Pancreas (tissue), 10 donors: ENCODE measurements at regions not wholly inside any gene's neighbourhood (a gene's known extent, or its start where the extent isn't known, plus 50 kb on each side); places are given as distances from the start of the nearest gene placed in this dataset.

Experiments
- ATAC-seq, 4 donors: fragments of 200-7000 bp; cut with Tn5 transposase; one replicate each; pipeline versions ENCODE4 v1.8.0 to v1.9.1; 2020; ENCODE audit warnings: mild to moderate bottlenecking in 4 of 4, moderate library complexity in 4 of 4
- DNase-seq, 6 donors: peaks; one replicate each; pipeline ENCODE4 v3.0.0-alpha.2; 2020
- FAIRE-seq: peaks from 2 replicates; lab custom pipeline; 2012; peaks lifted over from hg19 to GRCh38; lab: Jason Lieb, UNC
- H3K27ac ChIP-seq, 4 donors: fragments of 200-600 bp; sonication (generic); 1 replicate in 3 of 4; 2 replicates in 1 of 4; pipeline versions ENCODE4 v1.5.0 to v1.8.0; 2020
- H3K27me3 ChIP-seq, 4 donors: fragments of 200-600 bp; one replicate each; pipeline ENCODE4 v1.8.0; 2021
- H3K36me3 ChIP-seq, 3 donors: fragments of 200-600 bp; sonication (generic) in 1 of 3; one replicate each; pipeline versions ENCODE4 v1.5.0 to v1.8.0; 2020 to 2021
- H3K4me1 ChIP-seq, 3 donors: fragments of 200-600 bp; one replicate each; pipeline ENCODE4 v1.8.0; 2021
- H3K4me3 ChIP-seq, 4 donors: fragments of 200-600 bp; sonication (generic) in 2 of 4; one replicate each; pipeline versions ENCODE4 v1.5.0 to v1.8.0; 2020 to 2021
- H3K9me3 ChIP-seq, 4 donors: fragments of 200-600 bp; one replicate each; pipeline ENCODE4 v1.8.0; 2021
- CTCF ChIP-seq, 4 donors: fragments of 200-600 bp; sonication (generic) in 3 of 4; IDR thresholded peaks; one replicate each; pipeline versions ENCODE4 v1.5.0 to v1.8.0; 2021; ENCODE audit warnings: antibody characterized with exemption in 4 of 4
- WGBS, 2 donors: extraction: QIAGEN DNeasy Blood & Tissue Kit; methylation state at CpG; one replicate each; pipeline ENCODE4 v1.1.7; 2013; 5-methylcytosine and 5-hydroxymethylcytosine counted together
- intact Hi-C, 3 donors: fragments of 100-400 bp; cut with DNase I; formaldehyde crosslinking; loops; one replicate each; pipeline versions ENCODE4 v1.11.1 to v1.14.2; 2022
- donor health status: healthy with polysubstance abuse.
- donor health status: DM: no; HTN: no; CAD: no; lungs with moderate emphysema.
- donor health status: DM: no; HTN: no; CAD: no.
- donor health status: control.
- donor health status: control.
- donor health status: Bipolar disorder and iron deficiency.
- donor health status: DM: yes; HTN: yes; CAD: no.
- donor health status: DM: no; HTN: no; CAD: no.
- donor health status: DM: no; HTN: no; CAD: no.
- donor health status: DM: yes; HTN: yes; CAD: no.

GRCh38 chr12:5268424-5269210 lies 163.3 kb upstream of the NTF3 start:
- no peaks in the 10 kb centered on the region for H3K36me3 ChIP-seq
- intact Hi-C loops, result no loop called here
- 78 to 86% methylated on average over 6 of the region's 6 CpGs for WGBS, 2 donors

GRCh38 chr12:5269846-5270245 lies 162.1 kb upstream of the NTF3 start:
- no peaks in the 10 kb centered on the region for H3K27me3 ChIP-seq
- no peak for TF ChIP-seq CTCF (IDR thresholded peaks at IDR 0.05)
- 56 to 63% methylated on average over 3 of the region's 3 CpGs for WGBS, 2 donors
- no peaks in the 10 kb centered on the region for H3K36me3 ChIP-seq
- H3K9me3 ChIP-seq, result no peaks in the 10 kb centered on the region
- no peak overlapping the region for H3K27ac ChIP-seq
- DNase-seq, result no peak
- H3K4me1 ChIP-seq, result no peaks in the 10 kb centered on the region
- H3K4me3 ChIP-seq, result no peak overlapping the region
- FAIRE-seq, result no peak
- intact Hi-C loops, result no loop called here
- ATAC-seq, result no peak

More at GRCh38 chr12:5268424-5269210, 163.3 kb upstream of the NTF3 start:
- no peaks in the 10 kb centered on the region for H3K4me1 ChIP-seq
- H3K9me3 ChIP-seq, result no peaks in the 10 kb centered on the region
- no peak overlapping the region for H3K27ac ChIP-seq
- H3K4me3 ChIP-seq, result no peak overlapping the region
- no peaks in the 10 kb centered on the region for H3K27me3 ChIP-seq
- no peak for TF ChIP-seq CTCF (IDR thresholded peaks at IDR 0.05)
- FAIRE-seq (no peak), ATAC-seq (no peak), DNase-seq (no peak)

DNA sequence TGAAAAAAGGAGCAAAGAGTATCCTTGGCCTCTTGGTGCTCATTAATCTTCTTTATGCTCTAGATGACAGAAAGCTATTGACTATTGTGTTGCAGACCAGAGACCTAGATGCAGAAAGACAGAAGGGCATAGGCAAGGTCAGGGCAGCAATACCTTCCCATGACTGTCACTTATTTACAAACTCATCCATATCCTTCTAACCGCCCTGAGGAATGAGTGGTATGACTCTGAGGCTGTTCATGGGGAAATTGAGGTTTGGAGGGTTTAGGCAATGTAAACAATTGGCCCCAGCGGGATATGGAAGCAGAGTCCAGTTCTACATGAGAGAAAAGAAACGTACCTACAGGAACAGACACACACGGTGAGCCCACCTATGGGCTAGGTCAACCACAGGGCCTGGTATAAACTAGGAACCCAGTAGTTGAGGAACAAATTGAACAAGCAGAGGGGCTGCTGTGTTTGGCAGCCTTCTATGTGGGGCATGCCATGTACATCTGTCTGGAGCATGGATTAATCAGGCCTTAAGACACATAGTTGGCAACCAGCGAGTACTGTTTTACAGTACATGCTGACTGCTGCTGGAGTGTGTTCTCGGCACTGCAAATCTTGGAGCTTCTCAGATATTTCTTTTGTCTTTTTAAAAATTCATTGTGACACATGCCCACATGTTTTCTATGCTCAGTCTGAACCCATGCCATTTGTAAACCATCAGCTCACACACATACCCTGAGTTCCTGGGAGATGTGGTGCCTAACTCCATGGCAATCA lies 159.7 kb upstream of the NTF3 start:
- intact Hi-C loops, result no loop called here
- Histone ChIP-seq H3K4me3 (no peak overlapping the region), H3K9me3 (no peaks in the 10 kb centered on the region), H3K27ac (no peak overlapping the region), H3K27me3 (no peaks in the 10 kb centered on the region), H3K4me1 (no peaks in the 10 kb centered on the region), H3K36me3 (no peaks in the 10 kb centered on the region)
- DNase-seq (no peak), ATAC-seq (no peak), FAIRE-seq (no peak)
- TF ChIP-seq CTCF (IDR thresholded peaks at IDR 0.05), result no peak
- WGBS, 2 donors, result 77 to 78% methylated on average over 6 of the region's 6 CpGs

DNA sequence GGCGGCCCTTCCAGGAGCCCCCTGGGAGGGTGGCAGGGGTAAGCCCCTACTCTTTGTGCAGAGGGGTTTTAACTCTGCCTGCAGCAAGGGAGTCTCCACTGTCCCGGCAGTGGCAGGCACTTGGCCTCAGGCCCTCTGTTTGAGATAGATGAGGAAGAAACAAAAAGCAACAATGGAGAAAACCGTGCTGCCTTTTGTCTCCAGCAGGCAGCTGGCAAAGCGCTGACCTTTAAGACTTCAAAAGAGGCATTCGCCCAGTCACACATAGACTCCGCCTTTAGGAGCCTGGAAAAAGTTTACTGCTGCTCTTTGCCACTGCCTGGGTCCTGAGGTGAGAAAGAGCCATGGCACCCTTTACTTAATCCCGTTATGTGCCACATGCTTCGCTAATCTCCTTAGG lies 158.2 kb upstream of the NTF3 start:
- ATAC-seq, result no peak
- Histone ChIP-seq H3K9me3 (no peaks in the 10 kb centered on the region), H3K27ac (no peak overlapping the region), H3K4me1 (no peaks in the 10 kb centered on the region), H3K36me3 (no peaks in the 10 kb centered on the region), H3K4me3 (no peak overlapping the region), H3K27me3 (no peaks in the 10 kb centered on the region)
- DNase-seq, result no peak
- FAIRE-seq, result no peak
- 79% methylated on average over 8 of the region's 8 CpGs for WGBS, 2 donors
- no peak for TF ChIP-seq CTCF (IDR thresholded peaks at IDR 0.05)
- intact Hi-C loops, result no loop called here
